GM23248 (cell line): ENCODE measurements at regions not wholly inside any gene's neighbourhood (a gene's known extent, or its start where the extent isn't known, plus 50 kb on each side); places are given as distances from the start of the nearest gene placed in this dataset.

Source experiments
- EZH2 ChIP-seq: fragments of 200-600 bp; sonication (generic); IDR thresholded peaks from 2 replicates; pipeline ENCODE4 v1.6.1; 2018; ENCODE audit warnings: antibody characterized with exemption, mild to moderate bottlenecking; ENCODE audit not compliant: insufficient read depth, poor library complexity, severe bottlenecking
- EZH2phosphoT487 ChIP-seq: fragments of 200-600 bp; sonication (generic); IDR thresholded peaks from 2 replicates; pipeline ENCODE4 v1.6.1; 2018; ENCODE audit warnings: antibody characterized with exemption, moderate library complexity, mild to moderate bottlenecking, low read depth; ENCODE audit not compliant: insufficient read depth

GRCh38 chr3:124373524-124373923 is 356.7 kb upstream of the UMPS start:
- TF ChIP-seq EZH2 (no peak), EZH2phosphoT487 (no peak)
